SH-SY5Y (cell line): ENCODE measurements at regions not wholly inside any gene's neighbourhood (a gene's known extent, or its start where the extent isn't known, plus 50 kb on each side); places are given as distances from the start of the nearest gene placed in this dataset.

Experiments used
- GATA2 ChIP-seq: IDR thresholded peaks from 2 replicates; pipeline ENCODE4 v1.6.1; 2011; ENCODE audit warnings: mild to moderate bottlenecking, low read depth, low read length
- GATA3 ChIP-seq: IDR thresholded peaks from 2 replicates; pipeline ENCODE4 v1.6.1; 2011; ENCODE audit warnings: low read depth, mild to moderate bottlenecking, low read length, moderate library complexity

DNA sequence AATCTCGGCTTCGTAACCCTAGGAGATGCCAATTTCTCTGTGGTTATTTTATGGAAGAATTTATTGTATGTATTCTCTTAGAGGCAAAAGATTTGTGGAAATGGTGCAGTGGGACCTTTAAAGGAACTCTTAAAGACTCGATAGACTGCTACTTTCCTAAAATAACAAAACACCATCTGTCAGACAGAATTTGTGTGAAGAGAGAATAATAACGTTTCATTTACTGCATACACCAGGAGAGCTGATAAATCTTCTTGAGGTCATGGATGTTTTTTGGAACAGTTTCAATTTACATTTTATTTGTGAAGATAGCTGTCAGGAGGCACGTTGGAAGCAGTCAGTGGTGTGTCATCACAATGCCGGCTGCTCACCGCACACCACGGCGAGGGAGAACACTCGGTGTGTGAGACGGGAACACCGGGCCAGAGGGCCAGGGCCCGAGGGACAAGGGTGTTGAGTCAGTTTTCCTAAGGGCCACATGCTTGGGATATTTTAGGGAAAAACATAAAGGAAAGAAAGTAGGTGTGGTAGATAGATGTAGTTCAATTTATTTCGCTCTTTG lies 1681.0 kb upstream of the DDX18 start:
- TF ChIP-seq GATA2 (no peak), GATA3 (no peak)
